ENCODE measurements at regions not wholly inside any gene's neighbourhood (a gene's known extent, or its start where the extent isn't known, plus 50 kb on each side); places are given as distances from the start of the nearest gene placed in this dataset.

GRCh38 chr6:145502416-145502815, 232.9 kb downstream of the EPM2A start:
- Mint-ChIP-seq H3K27ac (no peak overlapping the region), H3K4me1 (ENCODE audit: low read depth in 2 of 2) (no peaks in the 10 kb centered on the region), H3K27me3 (no peaks in the 10 kb centered on the region), H3K36me3 (no peaks in the 10 kb centered on the region), H3K9me3 (peaks cover 12% of the 10 kb centered on the region), H3K4me3 (no peak overlapping the region)
- ATAC-seq = no peak
- DNase-seq (ENCODE audit: low spot score) = no peak

DNA sequence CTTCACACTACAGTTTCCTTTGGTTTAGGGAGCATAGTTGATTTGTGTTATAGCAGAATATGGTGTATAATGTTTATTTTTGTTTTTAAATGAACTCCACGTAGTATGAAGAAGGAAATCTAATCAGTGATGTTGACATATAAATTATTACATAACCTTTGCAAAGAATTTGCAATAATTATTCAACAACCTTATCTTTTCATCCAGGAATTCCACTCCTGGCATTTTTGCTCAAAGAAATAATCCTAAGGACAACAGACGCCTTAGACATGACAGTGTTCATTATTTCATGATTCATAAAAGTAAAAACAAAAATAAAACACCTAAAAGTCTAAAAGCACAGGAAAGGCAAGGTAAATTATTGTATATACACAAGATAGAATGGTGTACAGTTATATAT, 229.2 kb downstream of the EPM2A start:
- Mint-ChIP-seq H3K4me3 (no peak overlapping the region), H3K27me3 (no peaks in the 10 kb centered on the region), H3K36me3 (peaks cover 12% of the 10 kb centered on the region), H3K27ac (no peak overlapping the region), H3K9me3 (peaks cover 26% of the 10 kb centered on the region), H3K4me1 (ENCODE audit: low read depth in 2 of 2) (no peaks in the 10 kb centered on the region)
- DNase-seq (ENCODE audit: low spot score) (no peak), ATAC-seq (no peak)

- Mint-ChIP-seq H3K27me3 (no peaks in the 10 kb centered on the region), H3K36me3 (peaks cover 16% of the 10 kb centered on the region), H3K4me3 (no peak overlapping the region), H3K4me1 (ENCODE audit: low read depth in 2 of 2) (no peaks in the 10 kb centered on the region), H3K9me3 (peaks cover 27% of the 10 kb centered on the region), H3K27ac (no peak overlapping the region)
- DNase-seq (ENCODE audit: low spot score) (no peak), ATAC-seq (no peak)
These were observed 228.8 kb downstream of the EPM2A start for GRCh38 chr6:145506565-145506964.

GRCh38 chr6:145507239-145507638, 228.1 kb downstream of the EPM2A start:
- H3K9me3 Mint-ChIP-seq = peaks cover 27% of the 10 kb centered on the region
- peaks cover 18% of the 10 kb centered on the region for H3K36me3 Mint-ChIP-seq
- H3K4me3 Mint-ChIP-seq = no peak overlapping the region
- no peaks in the 10 kb centered on the region for H3K27me3 Mint-ChIP-seq
- H3K4me1 Mint-ChIP-seq (ENCODE audit: low read depth in 2 of 2) = no peaks in the 10 kb centered on the region
- DNase-seq (ENCODE audit: low spot score) = no peak
- ATAC-seq = no peak
- no peak overlapping the region for H3K27ac Mint-ChIP-seq

GRCh38 chr6:145508107-145508506, 227.2 kb downstream of the EPM2A start:
- no peak overlapping the region for H3K27ac Mint-ChIP-seq
- DNase-seq (ENCODE audit: low spot score) = no peak
- H3K9me3 Mint-ChIP-seq = peaks cover 27% of the 10 kb centered on the region
- H3K36me3 Mint-ChIP-seq = peaks cover 18% of the 10 kb centered on the region
- ATAC-seq = no peak
- H3K4me1 Mint-ChIP-seq (ENCODE audit: low read depth in 2 of 2) = no peaks in the 10 kb centered on the region
- H3K4me3 Mint-ChIP-seq = no peak overlapping the region
- H3K27me3 Mint-ChIP-seq = no peaks in the 10 kb centered on the region

DNA sequence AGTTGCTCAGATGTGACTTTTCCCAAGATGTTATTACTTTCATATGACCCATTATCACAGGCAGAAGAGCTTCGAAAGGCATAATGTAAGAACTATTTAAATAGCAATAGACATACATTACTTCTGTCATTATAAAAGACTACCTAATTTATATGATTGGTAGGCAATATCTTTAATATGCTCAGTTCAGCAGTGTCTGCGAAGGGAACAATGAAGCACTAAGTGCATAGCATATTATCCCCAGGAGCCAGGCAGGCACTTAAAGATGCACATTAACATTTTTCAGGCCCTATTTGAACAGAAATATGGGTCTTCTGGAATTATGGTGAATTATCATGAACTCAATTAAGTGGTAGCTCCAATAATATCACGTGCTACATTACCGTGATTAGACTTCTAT, 217.8 kb downstream of the EPM2A start:
- DNase-seq (ENCODE audit: low spot score) (no peak), ATAC-seq (no peak)
- peaks cover 10% of the 10 kb centered on the region for H3K9me3 Mint-ChIP-seq
- H3K27ac Mint-ChIP-seq = no peak overlapping the region
- no peaks in the 10 kb centered on the region for H3K27me3 Mint-ChIP-seq
- H3K4me3 Mint-ChIP-seq = no peak overlapping the region
- no peaks in the 10 kb centered on the region for H3K36me3 Mint-ChIP-seq
- no peaks in the 10 kb centered on the region for H3K4me1 Mint-ChIP-seq (ENCODE audit: low read depth in 2 of 2)

DNA sequence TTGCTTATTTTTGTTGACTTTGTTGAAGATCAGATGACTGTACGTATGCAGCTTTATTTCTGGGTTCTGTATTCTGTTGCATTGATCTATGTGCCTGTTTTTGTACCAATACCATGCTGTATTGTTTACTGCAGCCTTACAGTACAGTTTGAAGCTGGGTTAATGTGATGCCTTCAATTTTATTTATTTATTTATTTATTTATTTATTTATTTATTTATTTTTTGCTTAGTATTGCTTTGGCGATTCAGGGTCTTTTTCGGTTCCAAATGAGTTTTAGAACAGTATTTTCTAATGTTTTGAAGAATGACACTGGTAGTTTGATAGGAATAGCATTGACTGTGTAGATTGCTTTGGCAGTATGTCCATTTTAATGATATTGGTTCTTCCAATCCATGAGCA, 210.3 kb downstream of the EPM2A start:
- Mint-ChIP-seq H3K27ac (no peak overlapping the region), H3K9me3 (no peaks in the 10 kb centered on the region), H3K4me1 (ENCODE audit: low read depth in 2 of 2) (no peaks in the 10 kb centered on the region), H3K4me3 (no peak overlapping the region), H3K36me3 (no peaks in the 10 kb centered on the region), H3K27me3 (no peaks in the 10 kb centered on the region)
- DNase-seq (ENCODE audit: low spot score) (no peak), ATAC-seq (no peak)

DNA sequence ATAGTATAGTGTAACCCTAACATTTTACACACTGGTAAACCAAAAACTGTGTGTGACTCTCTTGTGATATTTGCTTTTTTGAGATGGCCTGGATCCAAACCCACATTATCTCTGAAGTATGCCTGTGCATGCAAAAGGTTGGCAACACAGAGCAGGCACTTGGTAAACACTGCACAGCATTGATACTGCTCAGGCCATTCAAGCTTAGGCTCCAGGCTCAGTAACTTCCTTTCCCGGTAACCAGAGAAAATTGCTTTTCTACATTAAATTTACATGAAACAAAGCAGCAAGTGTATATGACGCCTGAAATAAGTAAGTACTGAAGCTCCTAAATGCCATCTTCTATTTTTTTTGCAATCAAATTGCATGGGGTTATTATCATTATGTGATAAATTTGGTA, 205.7 kb downstream of the EPM2A start:
- H3K4me3 Mint-ChIP-seq = no peak overlapping the region
- no peaks in the 10 kb centered on the region for H3K4me1 Mint-ChIP-seq (ENCODE audit: low read depth in 2 of 2)
- ATAC-seq (no peak), DNase-seq (ENCODE audit: low spot score) (no peak)
- H3K27me3 Mint-ChIP-seq = no peaks in the 10 kb centered on the region
- H3K36me3 Mint-ChIP-seq = no peaks in the 10 kb centered on the region
- no peaks in the 10 kb centered on the region for H3K9me3 Mint-ChIP-seq
- H3K27ac Mint-ChIP-seq = no peak overlapping the region

DNA sequence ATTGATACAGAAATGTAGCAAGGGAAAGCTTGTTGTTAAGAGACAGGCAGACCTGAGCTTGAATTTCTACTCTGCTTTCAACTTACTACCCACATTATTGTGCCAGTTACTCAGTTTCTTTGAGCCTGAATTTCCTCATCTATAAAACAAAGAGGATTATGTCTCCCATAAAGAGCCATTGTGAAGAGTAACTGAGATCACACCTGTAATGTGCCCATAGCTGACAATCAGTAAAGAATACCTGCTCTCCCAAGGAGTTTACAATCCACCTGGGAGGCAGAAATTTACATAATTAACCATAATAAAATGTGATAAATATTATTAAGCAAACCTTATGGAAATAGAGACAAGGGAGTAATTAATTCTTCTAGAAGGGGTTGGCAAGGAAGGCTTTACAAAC, 204.9 kb downstream of the EPM2A start:
- ATAC-seq = no peak
- no peaks in the 10 kb centered on the region for H3K36me3 Mint-ChIP-seq

GRCh38 chr6:145531032-145531431, 204.3 kb downstream of the EPM2A start:
- no peaks in the 10 kb centered on the region for H3K9me3 Mint-ChIP-seq
- DNase-seq (ENCODE audit: low spot score) = no peak
- H3K27me3 Mint-ChIP-seq = no peaks in the 10 kb centered on the region
- no peak for ATAC-seq
- H3K36me3 Mint-ChIP-seq = no peaks in the 10 kb centered on the region
- H3K27ac Mint-ChIP-seq = no peak overlapping the region
- no peaks in the 10 kb centered on the region for H3K4me1 Mint-ChIP-seq (ENCODE audit: low read depth in 2 of 2)
- H3K4me3 Mint-ChIP-seq = no peak overlapping the region

More for the DNA sequence above, 204.9 kb downstream of the EPM2A start:
- Mint-ChIP-seq H3K4me3 (no peak overlapping the region), H3K27ac (no peak overlapping the region), H3K9me3 (no peaks in the 10 kb centered on the region), H3K27me3 (no peaks in the 10 kb centered on the region), H3K4me1 (ENCODE audit: low read depth in 2 of 2) (no peaks in the 10 kb centered on the region)
- DNase-seq (ENCODE audit: low spot score) = no peak

DNA sequence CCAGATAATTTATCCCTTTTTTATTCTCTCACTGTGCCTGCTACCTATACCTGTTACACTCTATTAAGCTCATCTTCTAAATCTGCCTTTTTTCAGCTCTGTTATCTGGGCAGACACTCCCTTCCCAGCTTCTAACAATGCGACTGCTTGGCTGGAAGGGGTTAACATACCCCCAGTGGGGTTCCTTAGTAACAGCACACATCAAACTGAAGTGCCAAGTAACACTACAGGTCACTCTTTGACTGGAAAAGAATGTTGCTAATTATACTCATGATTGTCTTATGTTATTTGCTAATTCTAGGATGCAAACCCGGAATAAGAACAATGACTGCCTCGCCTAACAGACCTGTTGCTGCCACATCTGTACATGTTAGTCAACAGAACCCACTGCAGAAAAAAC, 203.5 kb downstream of the EPM2A start:
- ATAC-seq (no peak), DNase-seq (ENCODE audit: low spot score) (no peak)
- Mint-ChIP-seq H3K4me1 (ENCODE audit: low read depth in 2 of 2) (no peaks in the 10 kb centered on the region), H3K9me3 (no peaks in the 10 kb centered on the region), H3K27me3 (no peaks in the 10 kb centered on the region), H3K27ac (no peak overlapping the region), H3K36me3 (no peaks in the 10 kb centered on the region), H3K4me3 (no peak overlapping the region)

GRCh38 chr6:145532361-145532760, 203.0 kb downstream of the EPM2A start:
- ATAC-seq (no peak), DNase-seq (ENCODE audit: low spot score) (no peak)
- Mint-ChIP-seq H3K27ac (no peak overlapping the region), H3K4me1 (ENCODE audit: low read depth in 2 of 2) (no peaks in the 10 kb centered on the region), H3K27me3 (no peaks in the 10 kb centered on the region), H3K4me3 (no peak overlapping the region), H3K36me3 (no peaks in the 10 kb centered on the region), H3K9me3 (no peaks in the 10 kb centered on the region)

GRCh38 chr6:145534989-145535388, 200.3 kb downstream of the EPM2A start:
- Mint-ChIP-seq H3K9me3 (peaks cover 3% of the 10 kb centered on the region), H3K36me3 (no peaks in the 10 kb centered on the region), H3K27me3 (no peaks in the 10 kb centered on the region), H3K4me3 (no peak overlapping the region), H3K27ac (no peak overlapping the region), H3K4me1 (ENCODE audit: low read depth in 2 of 2) (no peaks in the 10 kb centered on the region)
- ATAC-seq = no peak
- no peak for DNase-seq (ENCODE audit: low spot score)

DNA sequence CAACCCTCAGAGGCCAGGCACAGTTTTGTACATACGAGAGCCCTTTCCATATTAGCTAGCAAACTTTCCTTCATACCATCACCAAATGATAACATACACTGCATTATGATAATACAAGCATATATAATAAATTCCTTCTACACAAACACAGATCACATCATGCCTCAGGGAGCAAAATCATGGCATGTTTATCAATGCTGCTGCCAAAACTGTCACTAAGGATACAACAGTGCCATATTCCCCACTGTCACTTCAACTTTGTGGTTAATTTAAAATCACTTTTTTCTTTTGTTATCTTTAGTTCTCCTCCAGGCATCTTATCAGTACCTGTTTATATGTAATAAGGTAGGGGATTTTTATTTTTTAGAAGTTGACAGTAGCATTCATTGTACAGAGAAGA, 196.3 kb downstream of the EPM2A start:
- H3K4me1 Mint-ChIP-seq (ENCODE audit: low read depth in 2 of 2) = no peaks in the 10 kb centered on the region

DNA sequence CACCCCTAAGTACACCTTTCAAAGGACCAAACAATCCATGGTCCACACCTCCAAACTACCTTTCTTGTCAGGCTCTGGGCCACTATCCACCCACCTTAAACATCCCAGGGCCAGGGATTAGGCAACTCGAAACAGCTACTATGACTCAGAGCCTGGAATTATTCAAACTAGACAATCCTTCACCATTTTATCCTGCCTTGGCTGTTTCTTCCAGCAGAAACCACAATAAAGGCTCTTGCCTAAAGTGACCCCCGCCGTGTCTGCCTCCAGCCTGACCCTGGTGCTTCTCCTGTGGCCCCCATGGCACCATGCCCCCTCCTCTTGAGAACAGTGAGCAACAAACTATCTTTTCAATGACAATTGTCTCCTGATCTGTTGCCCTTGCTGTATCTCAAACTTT, 195.5 kb downstream of the EPM2A start:
- Mint-ChIP-seq H3K27ac (no peak overlapping the region), H3K9me3 (peaks cover 3% of the 10 kb centered on the region), H3K4me1 (ENCODE audit: low read depth in 2 of 2) (no peaks in the 10 kb centered on the region), H3K4me3 (no peak overlapping the region), H3K36me3 (no peaks in the 10 kb centered on the region), H3K27me3 (no peaks in the 10 kb centered on the region)
- DNase-seq (ENCODE audit: low spot score) (no peak), ATAC-seq (no peak)

More for the DNA sequence above, 196.3 kb downstream of the EPM2A start:
- H3K4me3 Mint-ChIP-seq = no peak overlapping the region
- H3K27ac Mint-ChIP-seq = no peak overlapping the region
- DNase-seq (ENCODE audit: low spot score) (no peak), ATAC-seq (no peak)
- peaks cover 3% of the 10 kb centered on the region for H3K9me3 Mint-ChIP-seq
- H3K27me3 Mint-ChIP-seq = no peaks in the 10 kb centered on the region
- no peaks in the 10 kb centered on the region for H3K36me3 Mint-ChIP-seq

All from natural killer cell treated with Interleukin-12 subunit alpha and Interleukin-12 subunit beta and Interleukin-15 and Interleukin-18, amount 100 ng/mL, for 72 hours (primary cell).